IPS-11a (cell line): ENCODE measurements at regions not wholly inside any gene's neighbourhood (a gene's known extent, or its start where the extent isn't known, plus 50 kb on each side); places are given as distances from the start of the nearest gene placed in this dataset.

Experiments used
- H3K4me3 ChIP-seq: one replicate; pipeline ENCODE4 v1.5.1; 2013; ENCODE audit warnings: low read depth, low read length, control low read depth

GRCh38 chr5:61596265-61596664 is 264.2 kb downstream of the ZSWIM6 start:
- H3K4me3 ChIP-seq = no peak overlapping the region

- H3K4me3 ChIP-seq = no peak overlapping the region
Observed at GRCh38 chr5:61597684-61598083, 265.6 kb downstream of the ZSWIM6 start.

GRCh38 chr5:61598126-61598525 is 266.1 kb downstream of the ZSWIM6 start:
- H3K4me3 ChIP-seq = no peak overlapping the region

GRCh38 chr5:61599370-61600122 is 267.5 kb downstream of the ZSWIM6 start:
- no peak overlapping the region for H3K4me3 ChIP-seq

- H3K4me3 ChIP-seq = no peak overlapping the region
Observed at GRCh38 chr5:61600123-61600444, 268.0 kb downstream of the ZSWIM6 start.

GRCh38 chr5:61600945-61601511 is 269.0 kb downstream of the ZSWIM6 start:
- H3K4me3 ChIP-seq = no peak overlapping the region

- no peak overlapping the region for H3K4me3 ChIP-seq
Observed at GRCh38 chr5:61603211-61603908, 271.3 kb downstream of the ZSWIM6 start.

- H3K4me3 ChIP-seq = no peak overlapping the region
Observed at GRCh38 chr5:61604076-61605025, 272.3 kb downstream of the ZSWIM6 start.

- no peak overlapping the region for H3K4me3 ChIP-seq
Observed at GRCh38 chr5:61609840-61610677, 278.0 kb downstream of the ZSWIM6 start.

- H3K4me3 ChIP-seq = no peak overlapping the region
Observed at GRCh38 chr5:61610678-61611024, 278.6 kb downstream of the ZSWIM6 start.

GRCh38 chr5:61612431-61612830 is 280.4 kb downstream of the ZSWIM6 start:
- no peak overlapping the region for H3K4me3 ChIP-seq

- no peak overlapping the region for H3K4me3 ChIP-seq
Observed at GRCh38 chr5:61613679-61614078, 281.6 kb downstream of the ZSWIM6 start.

GRCh38 chr5:61614606-61615005 is 282.5 kb downstream of the ZSWIM6 start:
- H3K4me3 ChIP-seq = no peak overlapping the region

GRCh38 chr5:61617039-61617438 is 285.0 kb downstream of the ZSWIM6 start:
- H3K4me3 ChIP-seq = no peak overlapping the region

GRCh38 chr5:61617995-61618525 is 286.0 kb downstream of the ZSWIM6 start:
- H3K4me3 ChIP-seq = no peak overlapping the region

- H3K4me3 ChIP-seq = no peak overlapping the region
Observed at GRCh38 chr5:61618577-61618976, 286.5 kb downstream of the ZSWIM6 start.

GRCh38 chr5:61619289-61619688 is 287.2 kb downstream of the ZSWIM6 start:
- H3K4me3 ChIP-seq = no peak overlapping the region

GRCh38 chr5:61619777-61620518 is 287.9 kb downstream of the ZSWIM6 start:
- H3K4me3 ChIP-seq = no peak overlapping the region

- H3K4me3 ChIP-seq = no peak overlapping the region
Observed at GRCh38 chr5:61620699-61621182, 288.7 kb downstream of the ZSWIM6 start.
